Right lobe of liver (tissue), 4 donors: ENCODE measurements at regions not wholly inside any gene's neighbourhood (a gene's known extent, or its start where the extent isn't known, plus 50 kb on each side); places are given as distances from the start of the nearest gene placed in this dataset.

Experiments
- POLR2A ChIP-seq: fragments of 450-650 bp; IDR thresholded peaks from one replicate; pipeline ENCODE4 v1.6.1; 2017; ENCODE audit warnings: antibody characterized with exemption, mild to moderate bottlenecking
- TF ChIP-seq, protein P1 (sequence below), 4 donors: fragments of 200-600 bp in 3 of 4; fragments of 450-650 bp in 1 of 4; IDR thresholded peaks; one replicate each; pipeline versions ENCODE4 v1.5.1 to v1.8.0; 2016 to 2022; ENCODE audit warnings: antibody characterized with exemption in 4 of 4, mild to moderate bottlenecking in 2 of 4
- donor health status: DM: no; HTN: no; CAD: no.
- donor health status: DM: no; HTN: no; CAD: no.
- donor health status: DM: no; HTN: yes; CAD: no.

DNA sequence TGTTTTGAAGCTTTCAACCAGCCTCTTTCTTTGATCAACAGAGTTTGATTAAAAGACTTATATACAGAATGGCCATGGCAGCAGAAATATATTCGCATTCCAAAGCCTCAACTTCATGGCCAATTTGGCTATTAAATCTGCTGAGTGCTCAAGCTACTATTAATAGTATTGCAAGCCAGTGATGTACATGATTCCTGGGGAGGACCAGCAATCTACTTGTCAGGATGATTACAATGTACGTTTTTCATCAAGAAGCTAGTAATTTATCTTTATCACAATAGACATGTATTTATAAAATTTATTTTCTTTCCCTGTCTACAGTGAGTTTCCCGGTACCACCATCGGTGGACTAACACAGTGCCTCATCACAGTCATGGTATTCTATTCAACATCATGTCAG lies 515.5 kb downstream of the AMY1C start:
- TF ChIP-seq, protein P1, sequence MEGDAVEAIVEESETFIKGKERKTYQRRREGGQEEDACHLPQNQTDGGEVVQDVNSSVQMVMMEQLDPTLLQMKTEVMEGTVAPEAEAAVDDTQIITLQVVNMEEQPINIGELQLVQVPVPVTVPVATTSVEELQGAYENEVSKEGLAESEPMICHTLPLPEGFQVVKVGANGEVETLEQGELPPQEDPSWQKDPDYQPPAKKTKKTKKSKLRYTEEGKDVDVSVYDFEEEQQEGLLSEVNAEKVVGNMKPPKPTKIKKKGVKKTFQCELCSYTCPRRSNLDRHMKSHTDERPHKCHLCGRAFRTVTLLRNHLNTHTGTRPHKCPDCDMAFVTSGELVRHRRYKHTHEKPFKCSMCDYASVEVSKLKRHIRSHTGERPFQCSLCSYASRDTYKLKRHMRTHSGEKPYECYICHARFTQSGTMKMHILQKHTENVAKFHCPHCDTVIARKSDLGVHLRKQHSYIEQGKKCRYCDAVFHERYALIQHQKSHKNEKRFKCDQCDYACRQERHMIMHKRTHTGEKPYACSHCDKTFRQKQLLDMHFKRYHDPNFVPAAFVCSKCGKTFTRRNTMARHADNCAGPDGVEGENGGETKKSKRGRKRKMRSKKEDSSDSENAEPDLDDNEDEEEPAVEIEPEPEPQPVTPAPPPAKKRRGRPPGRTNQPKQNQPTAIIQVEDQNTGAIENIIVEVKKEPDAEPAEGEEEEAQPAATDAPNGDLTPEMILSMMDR (IDR thresholded peaks at IDR 0.05) = no peak
- no peak for TF ChIP-seq POLR2A
